Astrocyte (in vitro differentiated cells and primary cell): ENCODE measurements at regions not wholly inside any gene's neighbourhood (a gene's known extent, or its start where the extent isn't known, plus 50 kb on each side); places are given as distances from the start of the nearest gene placed in this dataset.

ENCODE experiments used
- DNase-seq: peaks from one replicate; pipeline ENCODE4 v3.0.0-alpha.2; 2010; ENCODE audit warnings: low read depth
- FAIRE-seq: peaks from 2 replicates; lab custom pipeline; 2011; peaks lifted over from hg19 to GRCh38; lab: Jason Lieb, UNC
- H2AFZ ChIP-seq: 2 replicates; pipeline ENCODE4 v1.6.0; 2012; ENCODE audit warnings: low read depth, low read length, inconsistent platforms
- H3K27ac ChIP-seq: 2 replicates; pipeline ENCODE4 v1.5.1; 2011; ENCODE audit warnings: low read depth, low read length, inconsistent platforms
- H3K27me3 ChIP-seq: 2 replicates; pipeline ENCODE4 v1.6.0; 2011; ENCODE audit warnings: low read length, inconsistent platforms; ENCODE audit not compliant: insufficient read depth
- H3K36me3 ChIP-seq: 2 replicates; pipeline ENCODE4 v1.5.1; 2011; ENCODE audit warnings: low read length, inconsistent platforms; ENCODE audit not compliant: insufficient read depth
- H3K4me1 ChIP-seq: 2 replicates; pipeline ENCODE4 v1.5.1; 2011; ENCODE audit warnings: low read length, inconsistent platforms; ENCODE audit not compliant: insufficient read depth
- H3K4me2 ChIP-seq: 2 replicates; pipeline ENCODE4 v1.6.0; 2012; ENCODE audit warnings: low read length, inconsistent platforms
- H3K4me3 ChIP-seq: 2 replicates; pipeline ENCODE4 v1.5.1; 2011; ENCODE audit warnings: low read depth, mild to moderate bottlenecking, low read length, inconsistent platforms; ENCODE audit not compliant: insufficient read depth
- H3K79me2 ChIP-seq: 2 replicates; pipeline ENCODE4 v1.6.0; 2012; ENCODE audit warnings: mild to moderate bottlenecking, low read length, inconsistent platforms; ENCODE audit not compliant: insufficient read depth
- H3K9ac ChIP-seq: 2 replicates; pipeline ENCODE4 v1.6.0; 2012; ENCODE audit warnings: mild to moderate bottlenecking, low read length, inconsistent platforms
- H3K9me3 ChIP-seq: 2 replicates; pipeline ENCODE4 v1.5.1; 2012; ENCODE audit warnings: low read depth, mild to moderate bottlenecking, low read length, inconsistent platforms; ENCODE audit not compliant: insufficient read depth
- H4K20me1 ChIP-seq: 2 replicates; pipeline ENCODE4 v1.6.0; 2012; ENCODE audit warnings: low read length, inconsistent platforms; ENCODE audit not compliant: insufficient read depth
- H3K27ac Mint-ChIP-seq: one replicate; pipeline ENCODE4 v1.8.0; 2021; ENCODE audit warnings: mild to moderate bottlenecking, mixed read lengths; ENCODE audit not compliant: unreplicated experiment
- H3K27me3 Mint-ChIP-seq: one replicate; pipeline ENCODE4 v1.8.0; 2021; ENCODE audit warnings: low read depth, mixed read lengths; ENCODE audit not compliant: unreplicated experiment
- H3K36me3 Mint-ChIP-seq: one replicate; pipeline ENCODE4 v1.8.0; 2021; ENCODE audit warnings: low read depth, mixed read lengths; ENCODE audit not compliant: unreplicated experiment
- H3K4me1 Mint-ChIP-seq: one replicate; pipeline ENCODE4 v1.8.0; 2021; ENCODE audit warnings: low read depth, mixed read lengths; ENCODE audit not compliant: unreplicated experiment
- H3K4me3 Mint-ChIP-seq: one replicate; pipeline ENCODE4 v1.8.0; 2021; ENCODE audit warnings: mild to moderate bottlenecking, moderate library complexity, mixed read lengths; ENCODE audit not compliant: unreplicated experiment
- H3K9me3 Mint-ChIP-seq: one replicate; pipeline ENCODE4 v1.8.0; 2021; ENCODE audit warnings: mild to moderate bottlenecking, mixed read lengths; ENCODE audit not compliant: unreplicated experiment
- EZH2 ChIP-seq: IDR thresholded peaks from 2 replicates; pipeline ENCODE4 v1.6.1; 2012; ENCODE audit warnings: mild to moderate bottlenecking, low read length, inconsistent platforms; ENCODE audit not compliant: insufficient read depth
- TF ChIP-seq, protein P1 (sequence below): IDR thresholded peaks from 2 replicates; pipeline ENCODE4 v1.5.1; 2011; ENCODE audit warnings: low read depth, mild to moderate bottlenecking, inconsistent platforms, low read length, moderate library complexity; ENCODE audit not compliant: insufficient read depth

- Histone ChIP-seq H4K20me1 (no peaks in the 10 kb centered on the region), H3K79me2 (no peaks in the 10 kb centered on the region), H3K36me3 (no peaks in the 10 kb centered on the region), H3K27me3 (no peaks in the 10 kb centered on the region), H3K9me3 (no peaks in the 10 kb centered on the region), H3K4me2 (no peak overlapping the region), H2AFZ (no peak overlapping the region), H3K4me1 (no peaks in the 10 kb centered on the region), H3K4me3 (no peak overlapping the region), H3K27ac (no peak overlapping the region), H3K9ac (no peak overlapping the region)
- FAIRE-seq (no peak), DNase-seq (peak; percentile 72)
- no peak for TF ChIP-seq EZH2
- TF ChIP-seq, protein P1, sequence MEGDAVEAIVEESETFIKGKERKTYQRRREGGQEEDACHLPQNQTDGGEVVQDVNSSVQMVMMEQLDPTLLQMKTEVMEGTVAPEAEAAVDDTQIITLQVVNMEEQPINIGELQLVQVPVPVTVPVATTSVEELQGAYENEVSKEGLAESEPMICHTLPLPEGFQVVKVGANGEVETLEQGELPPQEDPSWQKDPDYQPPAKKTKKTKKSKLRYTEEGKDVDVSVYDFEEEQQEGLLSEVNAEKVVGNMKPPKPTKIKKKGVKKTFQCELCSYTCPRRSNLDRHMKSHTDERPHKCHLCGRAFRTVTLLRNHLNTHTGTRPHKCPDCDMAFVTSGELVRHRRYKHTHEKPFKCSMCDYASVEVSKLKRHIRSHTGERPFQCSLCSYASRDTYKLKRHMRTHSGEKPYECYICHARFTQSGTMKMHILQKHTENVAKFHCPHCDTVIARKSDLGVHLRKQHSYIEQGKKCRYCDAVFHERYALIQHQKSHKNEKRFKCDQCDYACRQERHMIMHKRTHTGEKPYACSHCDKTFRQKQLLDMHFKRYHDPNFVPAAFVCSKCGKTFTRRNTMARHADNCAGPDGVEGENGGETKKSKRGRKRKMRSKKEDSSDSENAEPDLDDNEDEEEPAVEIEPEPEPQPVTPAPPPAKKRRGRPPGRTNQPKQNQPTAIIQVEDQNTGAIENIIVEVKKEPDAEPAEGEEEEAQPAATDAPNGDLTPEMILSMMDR: no peak
- Mint-ChIP-seq H3K27me3 (peaks cover 14% of the 10 kb centered on the region), H3K27ac (no peak overlapping the region), H3K36me3 (no peaks in the 10 kb centered on the region), H3K4me1 (no peaks in the 10 kb centered on the region), H3K4me3 (no peak overlapping the region), H3K9me3 (peaks cover 2% of the 10 kb centered on the region)
Measured at GRCh38 chr16:17538927-17539326, 68.2 kb upstream of the XYLT1 start.

GRCh38 chr16:17532338-17532995 is 61.7 kb upstream of the XYLT1 start:
- H3K36me3 ChIP-seq: no peaks in the 10 kb centered on the region
- H3K27ac ChIP-seq: no peak overlapping the region
- Mint-ChIP-seq H3K27me3 (peaks cover 10% of the 10 kb centered on the region), H3K27ac (no peak overlapping the region), H3K4me3 (no peak overlapping the region), H3K36me3 (no peaks in the 10 kb centered on the region), H3K4me1 (no peaks in the 10 kb centered on the region), H3K9me3 (peaks cover 6% of the 10 kb centered on the region)
- no peaks in the 10 kb centered on the region for H3K27me3 ChIP-seq
- TF ChIP-seq, protein P1: no peak
- no peak for TF ChIP-seq EZH2
- no peaks in the 10 kb centered on the region for H3K9me3 ChIP-seq
- no peak overlapping the region for H3K4me3 ChIP-seq
- H2AFZ ChIP-seq: no peak overlapping the region
- DNase-seq (no peak), FAIRE-seq (no peak)
- H3K79me2 ChIP-seq: no peaks in the 10 kb centered on the region
- H3K4me1 ChIP-seq: no peaks in the 10 kb centered on the region
- H3K9ac ChIP-seq: no peak overlapping the region
- no peak overlapping the region for H3K4me2 ChIP-seq
- no peaks in the 10 kb centered on the region for H4K20me1 ChIP-seq

- Histone ChIP-seq H3K27me3 (no peaks in the 10 kb centered on the region), H4K20me1 (no peaks in the 10 kb centered on the region), H3K9me3 (no peaks in the 10 kb centered on the region), H3K9ac (no peak overlapping the region), H2AFZ (no peak overlapping the region), H3K36me3 (no peaks in the 10 kb centered on the region), H3K4me3 (no peak overlapping the region), H3K79me2 (no peaks in the 10 kb centered on the region), H3K4me1 (no peaks in the 10 kb centered on the region), H3K27ac (no peak overlapping the region), H3K4me2 (no peak overlapping the region)
- Mint-ChIP-seq H3K4me1 (no peaks in the 10 kb centered on the region), H3K9me3 (peaks cover 4% of the 10 kb centered on the region), H3K27me3 (peaks cover 2% of the 10 kb centered on the region), H3K27ac (no peak overlapping the region), H3K36me3 (no peaks in the 10 kb centered on the region), H3K4me3 (no peak overlapping the region)
- FAIRE-seq: no peak
- TF ChIP-seq, protein P1: no peak
- TF ChIP-seq EZH2: no peak
- DNase-seq: no peak
Measured at GRCh38 chr16:17529982-17530760, 59.4 kb upstream of the XYLT1 start.
